GM18951 (cell line): ENCODE measurements at regions not wholly inside any gene's neighbourhood (a gene's known extent, or its start where the extent isn't known, plus 50 kb on each side); places are given as distances from the start of the nearest gene placed in this dataset.

Experiments
- POLR2A ChIP-seq: IDR thresholded peaks from 4 replicates; pipeline ENCODE4 v1.6.1; 2011; ENCODE audit warnings: mild to moderate bottlenecking; ENCODE audit not compliant: insufficient read length, insufficient read depth; ENCODE audit errors: extremely low read depth
- in situ Hi-C: fragments of 300-500 bp; cut with MboI; formaldehyde crosslinking; loops from one replicate; pipeline ENCODE4 v1.12.0; 2022; ENCODE audit warnings: low sequenced_read_pairs, mixed read lengths, inconsistent platforms; ENCODE audit not compliant: unreplicated experiment

- in situ Hi-C loops: no loop called here
- no peak for TF ChIP-seq POLR2A
These were observed 1160.7 kb upstream of the NRXN1 start for GRCh38 chr2:52192656-52193055.

- TF ChIP-seq POLR2A: no peak
- in situ Hi-C loops: no loop called here
These were observed 1149.1 kb upstream of the NRXN1 start for GRCh38 chr2:52181080-52181479.

DNA sequence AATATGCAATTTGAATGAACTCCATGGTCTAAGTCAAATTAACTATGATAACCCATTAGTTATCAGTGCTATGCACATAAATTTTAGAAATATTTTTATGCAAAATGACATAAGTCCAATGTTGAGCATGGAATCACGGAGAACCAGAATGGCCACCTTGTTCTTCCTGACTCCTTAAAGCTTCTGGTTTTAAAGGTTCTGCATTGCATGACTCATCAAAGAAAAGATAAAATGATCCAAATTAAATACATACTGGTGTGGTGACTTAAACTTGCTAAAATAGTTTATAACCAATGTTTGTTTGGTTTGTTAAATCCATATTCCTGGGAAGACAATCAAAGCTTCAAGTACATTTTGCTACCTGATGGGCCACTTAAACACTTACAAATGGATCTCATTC lies 1146.9 kb upstream of the NRXN1 start:
- in situ Hi-C loops: no loop called here
- no peak for TF ChIP-seq POLR2A

- in situ Hi-C loops: no loop called here
- TF ChIP-seq POLR2A: no peak
These were observed 1113.1 kb upstream of the NRXN1 start for GRCh38 chr2:52145005-52145404.

DNA sequence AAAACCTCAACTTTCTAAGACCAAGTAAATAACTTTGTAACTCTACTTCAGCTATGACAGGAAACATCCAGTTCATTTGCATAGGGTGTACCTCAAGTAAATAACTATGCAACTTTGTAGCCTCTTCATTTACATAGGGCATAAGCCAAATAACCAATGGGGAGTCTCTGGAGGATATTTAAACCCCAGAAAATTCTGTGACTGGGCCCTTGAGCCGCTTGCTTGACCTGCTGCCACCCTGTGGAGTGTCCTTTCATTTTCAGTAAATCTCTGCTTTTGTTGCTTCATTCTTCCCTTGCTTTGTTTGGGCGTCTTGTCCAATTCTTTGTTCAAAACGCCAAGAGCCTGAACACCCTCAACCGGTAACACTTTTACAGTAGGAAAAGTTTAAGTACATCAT lies 1112.7 kb upstream of the NRXN1 start:
- in situ Hi-C loops: no loop called here
- no peak for TF ChIP-seq POLR2A

DNA sequence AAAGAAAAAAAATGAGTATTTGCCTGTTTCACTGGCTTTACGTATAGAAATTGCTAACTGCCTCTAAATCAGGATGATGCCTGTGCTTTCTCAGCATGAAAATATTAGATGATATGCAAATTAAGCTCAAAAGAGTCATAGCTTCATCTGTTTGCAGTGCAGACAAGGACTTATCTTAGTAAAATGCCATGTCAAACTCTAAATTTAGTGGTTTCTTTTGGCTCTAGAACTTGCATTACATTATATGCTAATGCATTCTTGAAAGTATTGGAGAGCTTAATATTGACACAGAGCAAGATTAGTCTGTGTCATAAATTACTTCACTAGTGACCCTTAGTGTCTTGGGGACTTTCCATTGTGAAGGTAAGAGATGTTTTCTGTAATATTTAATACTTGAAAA lies 1109.1 kb upstream of the NRXN1 start:
- in situ Hi-C loops: no loop called here
- no peak for TF ChIP-seq POLR2A

GRCh38 chr2:52139241-52139640 lies 1107.3 kb upstream of the NRXN1 start:
- in situ Hi-C loops: no loop called here
- no peak for TF ChIP-seq POLR2A

- in situ Hi-C loops: no loop called here
- no peak for TF ChIP-seq POLR2A
These were observed 1103.3 kb upstream of the NRXN1 start for GRCh38 chr2:52135235-52135634.

- no peak for TF ChIP-seq POLR2A
- in situ Hi-C loops: no loop called here
These were observed 1096.1 kb upstream of the NRXN1 start for GRCh38 chr2:52128081-52128480.

DNA sequence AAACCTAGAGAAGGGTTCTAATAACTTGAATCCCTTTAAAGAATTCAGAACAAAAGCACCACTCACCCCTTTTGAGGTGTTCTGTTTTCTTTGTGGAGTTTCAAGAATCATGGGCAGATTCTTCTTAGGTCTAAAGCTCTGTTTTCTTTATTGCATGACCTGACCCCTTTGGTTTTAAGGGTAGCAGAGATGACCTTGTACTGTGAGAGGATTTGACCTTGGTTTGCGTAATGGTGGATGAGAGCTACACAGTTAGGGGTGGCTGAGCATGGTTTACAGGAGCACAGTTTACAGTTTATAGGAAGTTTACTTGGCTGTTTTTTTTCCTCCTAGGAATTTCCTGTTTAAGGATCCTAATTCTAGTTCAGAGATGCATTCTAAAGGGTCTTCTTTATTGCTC lies 1095.6 kb upstream of the NRXN1 start:
- in situ Hi-C loops: no loop called here
- TF ChIP-seq POLR2A: no peak

GRCh38 chr2:52117299-52117698 lies 1085.4 kb upstream of the NRXN1 start:
- no peak for TF ChIP-seq POLR2A
- in situ Hi-C loops: no loop called here

DNA sequence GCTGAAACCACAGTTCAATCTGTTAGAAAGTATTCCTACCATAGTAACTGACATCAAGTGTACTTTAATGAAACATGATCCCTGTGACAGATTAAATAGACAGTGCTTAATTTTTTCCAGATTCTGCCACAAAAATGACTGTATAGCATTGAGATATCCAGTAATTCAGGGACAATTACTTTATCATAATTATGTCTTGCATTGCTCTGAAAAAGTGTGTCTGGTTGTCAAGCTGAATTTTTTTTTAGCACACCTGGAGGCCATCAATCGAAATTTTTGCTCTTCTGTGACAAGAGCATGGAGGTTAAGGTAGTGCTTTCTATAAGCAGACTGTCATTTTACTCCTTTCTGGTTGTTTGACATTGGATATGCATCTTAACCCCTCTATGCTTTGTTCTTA lies 1083.8 kb upstream of the NRXN1 start:
- no peak for TF ChIP-seq POLR2A
- in situ Hi-C loops: no loop called here

GRCh38 chr2:52113338-52113737 lies 1081.4 kb upstream of the NRXN1 start:
- TF ChIP-seq POLR2A: no peak
- in situ Hi-C loops: no loop called here

- in situ Hi-C loops: no loop called here
- TF ChIP-seq POLR2A: no peak
These were observed 1080.2 kb upstream of the NRXN1 start for GRCh38 chr2:52112141-52112540.

DNA sequence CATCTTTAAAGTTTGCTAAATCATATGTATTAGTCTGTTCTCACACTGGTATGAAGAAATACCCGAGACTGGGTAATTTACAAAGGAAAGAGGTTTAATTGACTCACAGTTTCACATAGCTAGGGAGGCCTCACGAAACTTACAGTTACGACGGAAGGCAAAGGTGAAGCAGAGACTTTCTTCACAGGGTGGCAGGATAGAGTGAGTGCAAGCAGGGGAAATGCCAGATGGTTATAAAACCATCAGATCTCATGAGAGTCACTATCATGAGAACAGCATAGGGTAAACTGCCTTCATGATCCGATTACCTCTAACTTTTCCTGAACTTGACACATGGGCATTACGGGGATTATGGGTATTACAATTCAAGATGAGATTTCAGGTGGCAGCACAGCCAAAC lies 1075.2 kb upstream of the NRXN1 start:
- no peak for TF ChIP-seq POLR2A
- in situ Hi-C loops: no loop called here
